ENCODE measurements at regions not wholly inside any gene's neighbourhood (a gene's known extent, or its start where the extent isn't known, plus 50 kb on each side); places are given as distances from the start of the nearest gene placed in this dataset.
A peak's percentile ranks its signal among the peaks of the same experiment; 100 is the strongest.

DNA sequence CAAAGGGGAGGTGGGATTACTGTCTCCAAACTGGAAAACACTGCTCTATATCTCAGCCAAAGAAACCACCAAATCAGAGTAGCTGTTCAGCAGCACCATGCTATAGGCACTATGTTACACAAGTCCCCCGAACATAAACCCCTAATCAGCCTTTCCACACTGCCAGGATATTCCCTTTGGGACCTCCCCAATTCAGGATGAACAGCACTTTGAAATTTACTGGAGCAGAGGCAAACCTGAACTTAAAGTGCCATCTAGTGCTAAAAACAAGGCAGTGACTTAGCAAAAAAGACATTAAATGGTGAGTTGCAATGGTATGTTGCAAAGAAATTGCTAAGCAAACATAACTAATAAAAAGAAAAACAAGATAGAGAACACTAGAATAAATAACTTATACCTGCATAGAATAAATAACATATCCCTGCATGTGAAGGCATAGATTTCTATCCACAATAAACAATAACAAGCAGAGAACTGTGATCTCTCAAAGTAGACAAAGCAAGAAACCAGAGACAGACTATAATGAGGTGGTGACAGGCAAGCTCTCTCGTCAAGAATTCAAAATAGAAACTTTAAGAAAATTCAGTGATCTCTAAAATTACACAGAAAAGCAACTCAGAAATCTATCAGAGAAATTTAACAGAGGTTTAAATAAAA lies 584.4 kb upstream of the ACO1 start:
- H3K4me1 ChIP-seq: peaks cover 3% of the 10 kb centered on the region; the same call in 1 of the 2 replicates
- H3K4me3 ChIP-seq (ENCODE audit: low read depth, low read length): no peak overlapping the region
- TF ChIP-seq, protein P1, sequence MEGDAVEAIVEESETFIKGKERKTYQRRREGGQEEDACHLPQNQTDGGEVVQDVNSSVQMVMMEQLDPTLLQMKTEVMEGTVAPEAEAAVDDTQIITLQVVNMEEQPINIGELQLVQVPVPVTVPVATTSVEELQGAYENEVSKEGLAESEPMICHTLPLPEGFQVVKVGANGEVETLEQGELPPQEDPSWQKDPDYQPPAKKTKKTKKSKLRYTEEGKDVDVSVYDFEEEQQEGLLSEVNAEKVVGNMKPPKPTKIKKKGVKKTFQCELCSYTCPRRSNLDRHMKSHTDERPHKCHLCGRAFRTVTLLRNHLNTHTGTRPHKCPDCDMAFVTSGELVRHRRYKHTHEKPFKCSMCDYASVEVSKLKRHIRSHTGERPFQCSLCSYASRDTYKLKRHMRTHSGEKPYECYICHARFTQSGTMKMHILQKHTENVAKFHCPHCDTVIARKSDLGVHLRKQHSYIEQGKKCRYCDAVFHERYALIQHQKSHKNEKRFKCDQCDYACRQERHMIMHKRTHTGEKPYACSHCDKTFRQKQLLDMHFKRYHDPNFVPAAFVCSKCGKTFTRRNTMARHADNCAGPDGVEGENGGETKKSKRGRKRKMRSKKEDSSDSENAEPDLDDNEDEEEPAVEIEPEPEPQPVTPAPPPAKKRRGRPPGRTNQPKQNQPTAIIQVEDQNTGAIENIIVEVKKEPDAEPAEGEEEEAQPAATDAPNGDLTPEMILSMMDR (IDR thresholded peaks at IDR 0.05; ENCODE audit: low read depth, low read length): peak; percentile 87
- H3K36me3 ChIP-seq: no peaks in the 10 kb centered on the region
- H3K27me3 ChIP-seq: no peaks in the 10 kb centered on the region
- no peaks in the 10 kb centered on the region for H3K9me3 ChIP-seq
- DNase-seq: peak; percentile 43

- no peaks in the 10 kb centered on the region for H3K4me1 ChIP-seq
- no peaks in the 10 kb centered on the region for H3K36me3 ChIP-seq
- DNase-seq: no peak
- no peak overlapping the region for H3K4me3 ChIP-seq (ENCODE audit: low read depth, low read length)
- TF ChIP-seq, protein P1 (IDR thresholded peaks at IDR 0.05; ENCODE audit: low read depth, low read length): peak; percentile 33; the same call in 1 of the 2 replicates
- H3K9me3 ChIP-seq: no peaks in the 10 kb centered on the region
- no peaks in the 10 kb centered on the region for H3K27me3 ChIP-seq
Measured at GRCh38 chr9:31807574-31808256, 576.7 kb upstream of the ACO1 start.

- TF ChIP-seq, protein P1 (IDR thresholded peaks at IDR 0.05; ENCODE audit: low read depth, low read length): no peak
- no peaks in the 10 kb centered on the region for H3K27me3 ChIP-seq
- no peaks in the 10 kb centered on the region for H3K4me1 ChIP-seq
- H3K36me3 ChIP-seq: no peaks in the 10 kb centered on the region
- no peak for DNase-seq
- H3K9me3 ChIP-seq: no peaks in the 10 kb centered on the region
- no peak overlapping the region for H3K4me3 ChIP-seq (ENCODE audit: low read depth, low read length)
Measured at GRCh38 chr9:31808766-31809165, 575.7 kb upstream of the ACO1 start.

DNA sequence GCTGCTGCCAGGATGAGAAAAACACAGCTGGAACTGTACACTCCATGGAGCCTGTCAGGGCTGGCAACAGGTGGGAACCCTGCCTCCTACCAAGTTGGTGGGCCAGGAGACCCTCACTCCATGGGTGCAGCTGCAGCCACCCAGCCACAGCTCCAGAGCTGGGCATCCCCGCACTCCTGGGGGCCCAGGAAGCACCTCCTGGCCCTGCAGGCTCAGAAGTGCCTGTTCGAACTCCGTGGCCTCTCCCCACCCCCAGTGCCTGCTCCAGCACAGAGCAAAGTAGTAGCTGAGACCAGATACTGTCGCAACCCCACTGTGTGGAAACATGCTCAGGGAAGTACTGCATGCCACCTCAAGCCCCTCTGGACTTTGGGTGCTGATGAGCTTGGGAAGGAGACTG lies 564.0 kb upstream of the ACO1 start:
- no peaks in the 10 kb centered on the region for H3K4me1 ChIP-seq
- TF ChIP-seq, protein P1 (IDR thresholded peaks at IDR 0.05; ENCODE audit: low read depth, low read length): no peak

DNA sequence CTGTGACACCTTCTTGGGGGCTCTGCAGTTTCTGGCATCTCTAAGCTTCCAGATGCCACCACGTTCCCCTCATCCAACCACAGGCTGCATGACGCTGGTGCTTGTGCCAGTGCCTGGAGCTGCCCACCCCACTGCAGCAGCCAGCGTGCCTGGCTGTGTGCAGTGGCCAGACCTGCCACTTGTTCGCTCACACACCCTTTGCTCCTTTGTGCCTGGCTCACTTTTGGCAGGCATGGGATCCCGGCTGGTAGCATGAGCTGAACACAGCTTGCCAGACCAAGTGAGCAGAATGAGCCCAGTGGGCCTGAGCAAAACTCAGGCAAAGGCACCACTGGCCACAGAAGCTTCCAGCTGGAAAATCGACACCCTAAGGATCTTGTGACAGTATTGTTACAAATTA lies 562.9 kb upstream of the ACO1 start:
- no peak for DNase-seq
- H3K27me3 ChIP-seq: no peaks in the 10 kb centered on the region
- no peaks in the 10 kb centered on the region for H3K9me3 ChIP-seq
- TF ChIP-seq, protein P1 (IDR thresholded peaks at IDR 0.05; ENCODE audit: low read depth, low read length): no peak
- H3K4me3 ChIP-seq (ENCODE audit: low read depth, low read length): no peak overlapping the region
- H3K4me1 ChIP-seq: no peaks in the 10 kb centered on the region
- no peaks in the 10 kb centered on the region for H3K36me3 ChIP-seq

More for the DNA sequence above, 564.0 kb upstream of the ACO1 start:
- no peaks in the 10 kb centered on the region for H3K36me3 ChIP-seq
- no peaks in the 10 kb centered on the region for H3K27me3 ChIP-seq
- no peak for DNase-seq
- H3K4me3 ChIP-seq (ENCODE audit: low read depth, low read length): no peak overlapping the region
- H3K9me3 ChIP-seq: no peaks in the 10 kb centered on the region

GRCh38 chr9:31823365-31823764 lies 561.1 kb upstream of the ACO1 start:
- H3K9me3 ChIP-seq: no peaks in the 10 kb centered on the region
- no peaks in the 10 kb centered on the region for H3K4me1 ChIP-seq
- TF ChIP-seq, protein P1 (IDR thresholded peaks at IDR 0.05; ENCODE audit: low read depth, low read length): no peak
- no peak for DNase-seq
- H3K4me3 ChIP-seq (ENCODE audit: low read depth, low read length): no peak overlapping the region
- no peaks in the 10 kb centered on the region for H3K36me3 ChIP-seq
- no peaks in the 10 kb centered on the region for H3K27me3 ChIP-seq
